HepG2 (cell line): ENCODE measurements at regions not wholly inside any gene's neighbourhood (a gene's known extent, or its start where the extent isn't known, plus 50 kb on each side); places are given as distances from the start of the nearest gene placed in this dataset.

ENCODE experiments used
- ATAC-seq: fragments of 200-7000 bp; cut with Tn5 transposase; 3 replicates; pipeline ENCODE4 v1.9.1; 2020; ENCODE audit warnings: mild to moderate bottlenecking, moderate library complexity
- BruUV-seq: library from RNA; stranded (reverse); fragments of 400-500 nt; replicated peaks from 2 replicates; lab custom pipeline; 2021; lab: Mats Ljungman, UMichigan
- CTCF ChIA-PET: fragments of 300-600 bp; formaldehyde crosslinking; extraction: SDS; loops from one replicate; lab custom pipeline; 2021; ENCODE audit warnings: low total read pairs, inconsistent platforms, low intra/inter-chr PET ratio; lab: Yijun Ruan, JAX
- POLR2A ChIA-PET: fragments of 350-600 bp; sonication (Branson Sonifier 250); formaldehyde crosslinking; loops from one replicate; lab custom pipeline; 2020; ENCODE audit warnings: antibody characterized with exemption, inconsistent platforms; lab: Yijun Ruan, JAX
- DNase-seq: peaks from one replicate; pipeline ENCODE4 v3.0.0-alpha.2; 2015; ENCODE audit warnings: low spot score
- FAIRE-seq: peaks from 3 replicates; lab custom pipeline; 2011; peaks lifted over from hg19 to GRCh38; lab: Jason Lieb, UNC
- H2AFZ ChIP-seq: one replicate; pipeline ENCODE4 v1.6.1; 2011; ENCODE audit warnings: low read length, inconsistent platforms
- H3K27ac ChIP-seq: fragments of 300-600 bp; 3 replicates; pipeline ENCODE4 v1.8.0; 2011; ENCODE audit warnings: mixed run types, mild to moderate bottlenecking, mixed read lengths, low read length, inconsistent platforms; ENCODE audit not compliant: insufficient read depth; ENCODE audit errors: extremely low read length
- H3K27me3 ChIP-seq, 2 experiments: fragments of 200-600 bp in 1 of 2; 2 replicates in 1 of 2; 3 replicates in 1 of 2; pipeline versions ENCODE4 v1.6.0 to v1.8.0; 2011; ENCODE audit warnings: low read length in 2 of 2, mild to moderate bottlenecking in 2 of 2, moderate library complexity in 2 of 2, inconsistent platforms in 1 of 2; ENCODE audit not compliant: insufficient read depth in 2 of 2, control insufficient read depth in 1 of 2
- H3K36me3 ChIP-seq, 2 experiments: fragments of 200-600 bp in 1 of 2; replicated peaks in 1 of 2; 2 replicates in 1 of 2; 3 replicates in 1 of 2; pipeline versions ENCODE4 v1.5.1 to v1.8.0; 2011; ENCODE audit warnings: low read length in 2 of 2, inconsistent platforms in 1 of 2; ENCODE audit not compliant: insufficient read depth in 2 of 2, control insufficient read depth in 1 of 2
- H3K4me1 ChIP-seq: 2 replicates; pipeline ENCODE4 v1.5.1; 2012; ENCODE audit warnings: low read length, inconsistent platforms; ENCODE audit not compliant: insufficient read depth
- H3K4me2 ChIP-seq: 2 replicates; pipeline ENCODE4 v1.6.0; 2011; ENCODE audit warnings: low read depth, low read length, inconsistent platforms
- H3K4me3 ChIP-seq, 3 experiments: fragments of 200-600 bp in 1 of 3; sonication (generic), shearing (Covaris generic) in 1 of 3; replicated peaks in 1 of 3; 2 replicates each; pipeline ENCODE4 v1.5.1; 2011 to 2016; ENCODE audit warnings: low read length in 3 of 3, inconsistent platforms in 2 of 3, low read depth in 2 of 3, mild to moderate bottlenecking in 2 of 3, control low read depth in 1 of 3, mixed read lengths in 1 of 3; ENCODE audit not compliant: insufficient read depth in 1 of 3
- H3K79me2 ChIP-seq: one replicate; pipeline ENCODE4 v1.6.1; 2011; ENCODE audit warnings: low read length, inconsistent platforms; ENCODE audit not compliant: insufficient read depth
- H3K9ac ChIP-seq: 2 replicates; pipeline ENCODE4 v1.6.0; 2011; ENCODE audit warnings: mild to moderate bottlenecking, low read depth, low read length, inconsistent platforms; ENCODE audit not compliant: insufficient read depth
- H3K9me3 ChIP-seq: 2 replicates; pipeline ENCODE4 v1.5.1; 2012; ENCODE audit warnings: mild to moderate bottlenecking, low read length
- H4K20me1 ChIP-seq: 2 replicates; pipeline ENCODE4 v1.6.0; 2011; ENCODE audit warnings: inconsistent platforms, mild to moderate bottlenecking, low read length, moderate library complexity; ENCODE audit not compliant: insufficient read depth
- ESRRA ChIP-seq: sonication (generic); formaldehyde crosslinking; IDR thresholded peaks from 2 replicates; pipeline ENCODE4 v1.5.1; 2020; ENCODE audit warnings: mild to moderate bottlenecking, low read depth, missing genetic modification reagents
- HOXA5 ChIP-seq: sonication (generic); formaldehyde crosslinking; IDR thresholded peaks from 2 replicates; pipeline ENCODE4 v1.4.0; 2020; ENCODE audit warnings: missing genetic modification reagents
- RBAK ChIP-seq: sonication (generic); formaldehyde crosslinking; IDR thresholded peaks from 2 replicates; pipeline ENCODE4 v1.5.1; 2020; ENCODE audit warnings: mild to moderate bottlenecking, missing genetic modification reagents
- RFXAP ChIP-seq: sonication (generic); formaldehyde crosslinking; IDR thresholded peaks from 2 replicates; pipeline ENCODE4 v1.4.0; 2020; ENCODE audit warnings: missing genetic modification reagents, borderline replicate concordance
- SP2 ChIP-seq: sonication (generic); formaldehyde crosslinking; IDR thresholded peaks from 2 replicates; pipeline ENCODE4 v1.5.1; 2020; ENCODE audit warnings: mild to moderate bottlenecking, missing genetic modification reagents
- TEF ChIP-seq: sonication (generic); formaldehyde crosslinking; IDR thresholded peaks from 2 replicates; pipeline ENCODE4 v1.5.0; 2020; ENCODE audit warnings: missing genetic modification reagents
- UBTF ChIP-seq: sonication (generic); formaldehyde crosslinking; IDR thresholded peaks from 2 replicates; pipeline ENCODE4 v1.4.0; 2020; ENCODE audit warnings: mild to moderate bottlenecking, missing genetic modification reagents
- XRCC5 ChIP-seq: fragments of 200-400 bp; formaldehyde crosslinking; optimal IDR thresholded peaks from 2 replicates; pipeline ENCODE3; 2017; ENCODE audit warnings: mild to moderate bottlenecking, low read length
- ZFP62 ChIP-seq: sonication (generic); formaldehyde crosslinking; IDR thresholded peaks from 2 replicates; pipeline ENCODE4 v1.4.0; 2020; ENCODE audit warnings: missing genetic modification reagents
- ZKSCAN1 ChIP-seq: fragments of 150-350 bp; IDR thresholded peaks from 2 replicates; pipeline ENCODE4 v1.6.1; 2014; ENCODE audit warnings: low read length
- ZNF10 ChIP-seq: sonication (generic); formaldehyde crosslinking; IDR thresholded peaks from 2 replicates; pipeline ENCODE4 v1.4.0; 2020; ENCODE audit warnings: mild to moderate bottlenecking, low read depth, missing genetic modification reagents, borderline replicate concordance
- ZNF24 ChIP-seq: fragments of 450-650 bp; IDR thresholded peaks from 2 replicates; pipeline ENCODE4 v1.6.1; 2017; ENCODE audit warnings: antibody characterized with exemption, mild to moderate bottlenecking
- ZNF549 ChIP-seq: sonication (generic); formaldehyde crosslinking; IDR thresholded peaks from 2 replicates; pipeline ENCODE4 v1.5.0; 2020; ENCODE audit warnings: missing genetic modification reagents
- ZNF646 ChIP-seq: sonication (generic); formaldehyde crosslinking; IDR thresholded peaks from 2 replicates; pipeline ENCODE4 v1.9.0; 2021; ENCODE audit warnings: mild to moderate bottlenecking, missing genetic modification reagents
- ZNF841 ChIP-seq: sonication (generic); formaldehyde crosslinking; IDR thresholded peaks from 2 replicates; pipeline ENCODE4 v1.8.1; 2023; ENCODE audit warnings: missing genetic modification reagents, borderline replicate concordance
- ZUFSP ChIP-seq: sonication (generic); formaldehyde crosslinking; IDR thresholded peaks from 2 replicates; pipeline ENCODE4 v1.9.0; 2021; ENCODE audit warnings: missing genetic modification reagents, mild to moderate bottlenecking, borderline replicate concordance
- WGBS: methylation state at CpG from one replicate; pipeline ENCODE4 v1.1.6; 2017; ENCODE audit warnings: low lambda C conversion rate; 5-methylcytosine and 5-hydroxymethylcytosine counted together
- in situ Hi-C: cut with HindIII; loops from 2 replicates; pipeline ENCODE4 v1.10.0; 2017; ENCODE audit warnings: low pct_unique_long_range_greater_than_20kb; ENCODE audit not compliant: extremely low pct_ligation_motif_present
- intact Hi-C: fragments of 100-400 bp; cut with micrococcal nuclease; formaldehyde crosslinking; loops from one replicate; pipeline ENCODE4 v1.10.0; 2022; ENCODE audit not compliant: unreplicated experiment

- Histone ChIP-seq H3K4me3 (no peak overlapping the region), H4K20me1 (no peaks in the 10 kb centered on the region), H3K27ac (no peak overlapping the region), H3K4me2 (no peak overlapping the region), H2AFZ (no peak overlapping the region), H3K79me2 (no peaks in the 10 kb centered on the region), H3K36me3 (no peaks in the 10 kb centered on the region), H3K9ac (no peak overlapping the region), H3K9me3 (no peaks in the 10 kb centered on the region), H3K4me1 (no peaks in the 10 kb centered on the region), H3K27me3 (peaks cover 2 to 9% of the 10 kb centered on the region in 2 experiments; a peak in 2 of 5 replicates)
- ChIA-PET CTCF (no interaction called here), POLR2A (no interaction called here)
- DNase-seq (no peak), FAIRE-seq (no peak), ATAC-seq (no peak)
- BruUV-seq, result no TSS peak
- WGBS, result 10% methylated on average over 9 of the region's 12 CpGs
- in situ Hi-C loops (loop anchor here (5.0 kb wide), 1 partner anchor 131 kb away; no protein-coding TSS in a partner anchor), intact Hi-C loops (no loop called here)
- no peak for TF ChIP-seq HOXA5
- TF ChIP-seq TEF, result no peak
- no peak for TF ChIP-seq ZFP62
- no peak for TF ChIP-seq ZNF841 (CRISPR knock-in tag)
- no peak for TF ChIP-seq XRCC5
- TF ChIP-seq ZNF646 (CRISPR knock-in tag), result no peak
- no peak for TF ChIP-seq RBAK
- TF ChIP-seq RFXAP (CRISPR knock-in tag), result no peak
- TF ChIP-seq ZNF549, result no peak
- no peak for TF ChIP-seq ZNF24
- TF ChIP-seq UBTF (CRISPR knock-in tag), result no peak
- TF ChIP-seq ZNF10 (CRISPR knock-in tag), result no peak
- no peak for TF ChIP-seq ZKSCAN1
- no peak for TF ChIP-seq ZUFSP (CRISPR knock-in tag)
- TF ChIP-seq ESRRA (CRISPR knock-in tag), result no peak
- no peak for TF ChIP-seq SP2 (CRISPR knock-in tag)
Measured at GRCh38 chr20:24786111-24786495, 163.0 kb upstream of the CST7 start.
